H9 (cell line): ENCODE measurements at regions not wholly inside any gene's neighbourhood (a gene's known extent, or its start where the extent isn't known, plus 50 kb on each side); places are given as distances from the start of the nearest gene placed in this dataset.

Source experiments
- DNase-seq: peaks from one replicate; pipeline ENCODE4 v3.0.0-alpha.2; 2017
- H2AFZ ChIP-seq: one replicate; pipeline ENCODE4 v1.6.1; 2013; ENCODE audit warnings: mild to moderate bottlenecking, low read length, control low read depth, moderate library complexity
- H2AK5ac ChIP-seq: 2 replicates; pipeline ENCODE4 v1.6.1; 2013; ENCODE audit warnings: low read length, control low read depth, mixed read lengths; ENCODE audit not compliant: insufficient read length
- H2BK120ac ChIP-seq: one replicate; pipeline ENCODE4 v1.6.1; 2013; ENCODE audit warnings: low read depth, mild to moderate bottlenecking, low read length, control low read depth, inconsistent platforms; ENCODE audit not compliant: poor library complexity, severe bottlenecking
- H2BK12ac ChIP-seq: 2 replicates; pipeline ENCODE4 v1.6.1; 2013; ENCODE audit warnings: low read length, control low read depth, mixed read lengths, low read depth; ENCODE audit not compliant: insufficient read length
- H2BK15ac ChIP-seq: 2 replicates; pipeline ENCODE4 v1.6.1; 2013; ENCODE audit warnings: low read depth, low read length, control low read depth
- H2BK20ac ChIP-seq: one replicate; pipeline ENCODE4 v1.6.1; 2013; ENCODE audit warnings: low read depth, mild to moderate bottlenecking, low read length, control low read depth, inconsistent platforms; ENCODE audit not compliant: poor library complexity, severe bottlenecking
- H2BK5ac ChIP-seq: 2 replicates; pipeline ENCODE4 v1.6.1; 2013; ENCODE audit warnings: low read length, control low read depth, mixed read lengths; ENCODE audit not compliant: insufficient read length
- H3K14ac ChIP-seq: 2 replicates; pipeline ENCODE4 v1.6.1; 2013; ENCODE audit warnings: low read length, control low read depth; ENCODE audit not compliant: insufficient read depth
- H3K18ac ChIP-seq: 2 replicates; pipeline ENCODE4 v1.6.1; 2013; ENCODE audit warnings: low read depth, mild to moderate bottlenecking, mixed read lengths, low read length, control low read depth; ENCODE audit not compliant: insufficient read length
- H3K23ac ChIP-seq: 2 replicates; pipeline ENCODE4 v1.6.1; 2013; ENCODE audit warnings: low read length, control low read depth, mixed read lengths, low read depth; ENCODE audit not compliant: insufficient read length
- H3K23me2 ChIP-seq: 2 replicates; pipeline ENCODE4 v1.6.1; 2013; ENCODE audit warnings: low read depth, mild to moderate bottlenecking, mixed read lengths, low read length, control low read depth; ENCODE audit not compliant: insufficient read length, poor library complexity, severe bottlenecking
- H3K27ac ChIP-seq: 2 replicates; pipeline ENCODE4 v1.5.1; 2013; ENCODE audit warnings: low read length, control low read depth, mixed read lengths, low read depth; ENCODE audit not compliant: insufficient read length
- H3K27me3 ChIP-seq: 2 replicates; pipeline ENCODE4 v1.6.1; 2013; ENCODE audit warnings: low read length, control low read depth, inconsistent platforms; ENCODE audit not compliant: insufficient read depth
- H3K4ac ChIP-seq: 2 replicates; pipeline ENCODE4 v1.6.1; 2013; ENCODE audit warnings: low read depth, mild to moderate bottlenecking, control low read depth, inconsistent platforms, low read length, moderate library complexity
- H3K4me1 ChIP-seq: 2 replicates; pipeline ENCODE4 v1.6.1; 2013; ENCODE audit warnings: low read length, control low read depth, inconsistent platforms; ENCODE audit not compliant: insufficient read depth
- H3K4me2 ChIP-seq: 2 replicates; pipeline ENCODE4 v1.6.1; 2013; ENCODE audit warnings: low read length, control low read depth, mixed read lengths; ENCODE audit not compliant: insufficient read length, insufficient read depth
- H3K56ac ChIP-seq: 2 replicates; pipeline ENCODE4 v1.6.1; 2013; ENCODE audit warnings: low read depth, mild to moderate bottlenecking, mixed read lengths, low read length, control low read depth; ENCODE audit not compliant: insufficient read length
- H3K79me1 ChIP-seq: 2 replicates; pipeline ENCODE4 v1.6.1; 2013; ENCODE audit warnings: low read depth, mild to moderate bottlenecking, moderate library complexity, low read length, control low read depth, inconsistent platforms; ENCODE audit not compliant: insufficient read depth, poor library complexity, severe bottlenecking
- H3K79me2 ChIP-seq: 2 replicates; pipeline ENCODE4 v1.6.1; 2013; ENCODE audit warnings: low read length, control low read depth, inconsistent platforms; ENCODE audit not compliant: insufficient read depth
- H3K9ac ChIP-seq: 2 replicates; pipeline ENCODE4 v1.6.1; 2013; ENCODE audit warnings: low read length, control low read depth, mixed read lengths; ENCODE audit not compliant: insufficient read length; ENCODE audit errors: extremely low read depth
- H3K9me3 ChIP-seq: one replicate; pipeline ENCODE4 v1.6.1; 2013; ENCODE audit warnings: low read depth, low read length, inconsistent platforms; ENCODE audit not compliant: control insufficient read depth
- H3T11ph ChIP-seq: one replicate; pipeline ENCODE4 v1.6.1; 2013; ENCODE audit warnings: mild to moderate bottlenecking, low read length, control low read depth, inconsistent platforms
- H4K20me1 ChIP-seq: one replicate; pipeline ENCODE4 v1.6.1; 2013; ENCODE audit not compliant: control insufficient read depth, insufficient read length, insufficient read depth
- H4K5ac ChIP-seq: 2 replicates; pipeline ENCODE4 v1.6.1; 2013; ENCODE audit warnings: low read depth, mild to moderate bottlenecking, mixed read lengths, low read length, control low read depth; ENCODE audit not compliant: insufficient read length
- H4K8ac ChIP-seq: replicated peaks from 2 replicates; pipeline ENCODE4 v1.6.1; 2013; ENCODE audit warnings: low read length, control low read depth, mixed read lengths, low read depth; ENCODE audit not compliant: insufficient read length
- H4K91ac ChIP-seq: 2 replicates; pipeline ENCODE4 v1.6.1; 2013; ENCODE audit warnings: low read depth, mild to moderate bottlenecking, moderate library complexity, mixed read lengths, low read length, control low read depth; ENCODE audit not compliant: insufficient read length
- H3K27ac Mint-ChIP-seq, 3 experiments: 2 replicates in 2 of 3; 3 replicates in 1 of 3; pipeline ENCODE4 v1.8.0; 2020 to 2021; ENCODE audit warnings: mixed read lengths in 3 of 3, mild to moderate bottlenecking in 1 of 3, moderate library complexity in 1 of 3
- H3K27me3 Mint-ChIP-seq: 2 replicates; pipeline ENCODE4 v1.8.0; 2021; ENCODE audit warnings: low read depth, mild to moderate bottlenecking, moderate library complexity, mixed read lengths
- H3K36me3 Mint-ChIP-seq, 3 experiments: 2 replicates in 2 of 3; 3 replicates in 1 of 3; pipeline ENCODE4 v1.8.0; 2020 to 2021; ENCODE audit warnings: low read depth in 3 of 3, mixed read lengths in 3 of 3; ENCODE audit not compliant: insufficient read depth in 1 of 3
- H3K4me1 Mint-ChIP-seq, 2 experiments: 2 replicates each; pipeline ENCODE4 v1.8.0; 2020; ENCODE audit warnings: mixed read lengths in 2 of 2
- H3K4me3 Mint-ChIP-seq, 2 experiments: 2 replicates in 1 of 2; 3 replicates in 1 of 2; pipeline ENCODE4 v1.8.0; 2020 to 2021; ENCODE audit warnings: mild to moderate bottlenecking in 2 of 2, mixed read lengths in 2 of 2, moderate library complexity in 1 of 2
- H3K9me3 Mint-ChIP-seq, 2 experiments: 2 replicates in 1 of 2; 3 replicates in 1 of 2; pipeline ENCODE4 v1.8.0; 2020; ENCODE audit warnings: mild to moderate bottlenecking in 2 of 2, mixed read lengths in 2 of 2, moderate library complexity in 1 of 2
- CTCF ChIP-seq: fragments of 200-600 bp; sonication (generic); conservative IDR thresholded peaks from 3 replicates; pipeline ENCODE4 v1.8.0; 2021; ENCODE audit warnings: antibody characterized with exemption, mild to moderate bottlenecking
- WGBS: extraction: QIAGEN DNeasy Blood & Tissue Kit; methylation state at CpG from one replicate; pipeline ENCODE4 v1.1.7; 2013; ENCODE audit warnings: missing lambda C conversion rate, low lambda C conversion rate, mixed read lengths; ENCODE audit not compliant: insufficient read length; ENCODE audit errors: extremely low coverage; 5-methylcytosine and 5-hydroxymethylcytosine counted together

GRCh38 chr1:121518726-121519041, 333.9 kb downstream of the SRGAP2C start:
- Mint-ChIP-seq H3K36me3 (peaks cover 0 to 3% (median 0%) of the 10 kb centered on the region in 3 experiments; a peak in 2 of 7 replicates), H3K4me1 (peaks cover 13 to 14% of the 10 kb centered on the region in 2 experiments), H3K27ac (peak overlapping the region in 2 of 3 experiments; percentile 17 to 89; a peak in 5 of 7 replicates), H3K9me3 (peaks cover 3 to 6% of the 10 kb centered on the region in 2 experiments; a peak in 4 of 5 replicates), H3K27me3 (peaks cover 11% of the 10 kb centered on the region), H3K4me3 (peak overlapping the region; percentile 64 to 78)
- Histone ChIP-seq H2BK5ac (no peak overlapping the region), H4K5ac (no peak overlapping the region), H4K20me1 (no peaks in the 10 kb centered on the region), H3K27ac (no peak overlapping the region), H4K91ac (no peak overlapping the region), H3K27me3 (no peaks in the 10 kb centered on the region), H3K56ac (no peak overlapping the region), H3K4me2 (peak overlapping the region; percentile 46), H3K79me1 (no peaks in the 10 kb centered on the region), H3K18ac (peak overlapping the region; percentile 86), H2BK120ac (no peak overlapping the region), H3T11ph (no peak overlapping the region), H2BK20ac (no peak overlapping the region), H2AFZ (no peak overlapping the region), H2BK12ac (no peak overlapping the region), H3K14ac (no peak overlapping the region), H3K9ac (peak overlapping the region; percentile 21), H3K79me2 (no peaks in the 10 kb centered on the region), H2BK15ac (no peak overlapping the region), H4K8ac (no peak overlapping the region), H3K23me2 (no peaks in the 10 kb centered on the region), H3K4me1 (no peaks in the 10 kb centered on the region), H3K4ac (no peak overlapping the region), H3K23ac (no peak overlapping the region), H3K9me3 (no peaks in the 10 kb centered on the region), H2AK5ac (no peak overlapping the region)
- TF ChIP-seq CTCF, result no peak
- DNase-seq, result no peak
- WGBS, result no CpG with 5 or more reads among the region's 8 CpGs
